SW 1271 (cell line): ENCODE measurements at regions not wholly inside any gene's neighbourhood (a gene's known extent, or its start where the extent isn't known, plus 50 kb on each side); places are given as distances from the start of the nearest gene placed in this dataset.

Experiments used
- DNase-seq, 2 experiments: peaks; one replicate each; lab custom pipeline; 2025; lab: John Stamatoyannopoulos, UW

- DNase-seq, result no peak
Measured at GRCh38 chr2:236799391-236800026, 229.9 kb downstream of the ACKR3 start.

- DNase-seq, result no peak
Measured at GRCh38 chr2:236802862-236803261, 233.2 kb downstream of the ACKR3 start.

- DNase-seq, result no peak
Measured at GRCh38 chr2:236803621-236804020, 234.0 kb downstream of the ACKR3 start.

GRCh38 chr2:236805800-236806531, 236.3 kb downstream of the ACKR3 start:
- DNase-seq, result no peak

GRCh38 chr2:236809716-236810115, 240.1 kb downstream of the ACKR3 start:
- no peak for DNase-seq

- DNase-seq, result no peak
Measured at GRCh38 chr2:236811062-236811656, 241.5 kb downstream of the ACKR3 start.

GRCh38 chr2:236813766-236814165, 244.1 kb downstream of the ACKR3 start:
- no peak for DNase-seq

- DNase-seq, result no peak
Measured at GRCh38 chr2:236814593-236814992, 245.0 kb downstream of the ACKR3 start.

- no peak for DNase-seq
Measured at GRCh38 chr2:236815746-236816145, 246.1 kb downstream of the ACKR3 start.

GRCh38 chr2:236816197-236817170, 246.9 kb downstream of the ACKR3 start:
- no peak for DNase-seq

GRCh38 chr2:236818281-236819045, 248.8 kb downstream of the ACKR3 start:
- no peak for DNase-seq

GRCh38 chr2:236819275-236820002, 249.8 kb downstream of the ACKR3 start:
- no peak for DNase-seq

- no peak for DNase-seq
Measured at GRCh38 chr2:236820763-236821344, 251.2 kb downstream of the ACKR3 start.

GRCh38 chr2:236823041-236823629, 253.5 kb downstream of the ACKR3 start:
- no peak for DNase-seq

GRCh38 chr2:236823963-236824362, 254.3 kb downstream of the ACKR3 start:
- DNase-seq, result no peak

GRCh38 chr2:236824836-236825235, 255.2 kb downstream of the ACKR3 start:
- DNase-seq, result no peak

GRCh38 chr2:236825989-236826510, 256.4 kb downstream of the ACKR3 start:
- DNase-seq, result no peak

GRCh38 chr2:236826606-236827156, 257.1 kb downstream of the ACKR3 start:
- no peak for DNase-seq

- DNase-seq, result no peak
Measured at GRCh38 chr2:236827997-236828396, 257.7 kb upstream of the COPS8 start.
